Colonic mucosa (tissue), 4 donors: ENCODE measurements at regions not wholly inside any gene's neighbourhood (a gene's known extent, or its start where the extent isn't known, plus 50 kb on each side); places are given as distances from the start of the nearest gene placed in this dataset.

ENCODE experiments used
- DNase-seq: peaks from one replicate; pipeline ENCODE4 v3.0.0-alpha.2; 2020
- H3K27ac ChIP-seq: fragments of 200-600 bp; one replicate; pipeline ENCODE4 v1.8.0; 2021
- H3K27me3 ChIP-seq: fragments of 200-600 bp; one replicate; pipeline ENCODE4 v1.8.0; 2021
- H3K36me3 ChIP-seq: fragments of 200-600 bp; one replicate; pipeline ENCODE4 v1.8.0; 2021
- H3K4me1 ChIP-seq: fragments of 200-600 bp; one replicate; pipeline ENCODE4 v1.8.0; 2021; ENCODE audit warnings: mild to moderate bottlenecking
- H3K4me3 ChIP-seq: fragments of 200-600 bp; one replicate; pipeline ENCODE4 v1.8.0; 2021
- H3K9ac ChIP-seq, 2 donors: one replicate each; pipeline ENCODE4 v1.7.0; 2013; ENCODE audit warnings: control low read depth in 2 of 2, low read depth in 2 of 2, low read length in 2 of 2
- H3K9me3 ChIP-seq: fragments of 200-600 bp; one replicate; pipeline ENCODE4 v1.8.0; 2021
- intact Hi-C: fragments of 100-400 bp; cut with DNase I; formaldehyde crosslinking; loops from one replicate; pipeline ENCODE4 v1.14.1; 2022
- TF ChIP-seq, protein P1 (sequence below): fragments of 200-600 bp; IDR thresholded peaks from one replicate; pipeline ENCODE4 v1.8.0; 2022; ENCODE audit warnings: antibody characterized with exemption, mild to moderate bottlenecking
- donor health status: healthy.
- donor health status: DM: no; HTN: no; CAD: no.
- donor health status: DM: no; HTN: no; CAD: no.

- H3K27ac ChIP-seq, result no peak overlapping the region
- TF ChIP-seq, protein P1, sequence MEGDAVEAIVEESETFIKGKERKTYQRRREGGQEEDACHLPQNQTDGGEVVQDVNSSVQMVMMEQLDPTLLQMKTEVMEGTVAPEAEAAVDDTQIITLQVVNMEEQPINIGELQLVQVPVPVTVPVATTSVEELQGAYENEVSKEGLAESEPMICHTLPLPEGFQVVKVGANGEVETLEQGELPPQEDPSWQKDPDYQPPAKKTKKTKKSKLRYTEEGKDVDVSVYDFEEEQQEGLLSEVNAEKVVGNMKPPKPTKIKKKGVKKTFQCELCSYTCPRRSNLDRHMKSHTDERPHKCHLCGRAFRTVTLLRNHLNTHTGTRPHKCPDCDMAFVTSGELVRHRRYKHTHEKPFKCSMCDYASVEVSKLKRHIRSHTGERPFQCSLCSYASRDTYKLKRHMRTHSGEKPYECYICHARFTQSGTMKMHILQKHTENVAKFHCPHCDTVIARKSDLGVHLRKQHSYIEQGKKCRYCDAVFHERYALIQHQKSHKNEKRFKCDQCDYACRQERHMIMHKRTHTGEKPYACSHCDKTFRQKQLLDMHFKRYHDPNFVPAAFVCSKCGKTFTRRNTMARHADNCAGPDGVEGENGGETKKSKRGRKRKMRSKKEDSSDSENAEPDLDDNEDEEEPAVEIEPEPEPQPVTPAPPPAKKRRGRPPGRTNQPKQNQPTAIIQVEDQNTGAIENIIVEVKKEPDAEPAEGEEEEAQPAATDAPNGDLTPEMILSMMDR, result no peak
- intact Hi-C loops, result no loop called here
- no peak overlapping the region for H3K4me3 ChIP-seq
- H3K36me3 ChIP-seq, result no peaks in the 10 kb centered on the region
- no peaks in the 10 kb centered on the region for H3K9me3 ChIP-seq
- no peaks in the 10 kb centered on the region for H3K4me1 ChIP-seq
- no peak for DNase-seq
- no peak overlapping the region for H3K9ac ChIP-seq
- H3K27me3 ChIP-seq, result no peaks in the 10 kb centered on the region
Measured at GRCh38 chr4:189237340-189237739, 703.3 kb upstream of the FRG1 start.

DNA sequence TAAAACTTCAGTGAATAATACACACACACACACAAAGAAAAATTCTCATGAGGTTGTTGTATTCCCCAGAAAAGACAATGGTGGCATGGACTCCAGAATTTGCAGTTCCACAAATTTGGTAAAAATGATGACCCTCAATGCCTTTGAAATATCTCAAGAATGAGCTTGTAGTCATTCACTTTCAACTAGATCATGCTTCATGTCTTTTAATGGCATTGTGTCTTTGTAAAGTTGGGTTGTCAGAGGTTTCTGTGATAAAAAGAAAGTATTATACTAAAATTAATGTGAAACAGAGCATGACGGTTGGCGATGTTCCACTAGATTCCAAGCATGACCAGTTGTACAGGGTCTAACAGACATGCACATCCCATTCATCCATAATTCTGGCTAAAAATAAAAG, 685.0 kb upstream of the FRG1 start:
- DNase-seq, result no peak
- TF ChIP-seq, protein P1, result no peak
- no peak overlapping the region for H3K4me3 ChIP-seq

GRCh38 chr4:189261475-189261874, 679.2 kb upstream of the FRG1 start:
- H3K27me3 ChIP-seq, result no peaks in the 10 kb centered on the region
- TF ChIP-seq, protein P1, result no peak

More for the DNA sequence above, 685.0 kb upstream of the FRG1 start:
- Histone ChIP-seq H3K4me1 (no peaks in the 10 kb centered on the region), H3K27me3 (no peaks in the 10 kb centered on the region), H3K36me3 (no peaks in the 10 kb centered on the region), H3K27ac (no peak overlapping the region), H3K9me3 (no peaks in the 10 kb centered on the region), H3K9ac (no peak overlapping the region)
- intact Hi-C loops, result no loop called here

DNA sequence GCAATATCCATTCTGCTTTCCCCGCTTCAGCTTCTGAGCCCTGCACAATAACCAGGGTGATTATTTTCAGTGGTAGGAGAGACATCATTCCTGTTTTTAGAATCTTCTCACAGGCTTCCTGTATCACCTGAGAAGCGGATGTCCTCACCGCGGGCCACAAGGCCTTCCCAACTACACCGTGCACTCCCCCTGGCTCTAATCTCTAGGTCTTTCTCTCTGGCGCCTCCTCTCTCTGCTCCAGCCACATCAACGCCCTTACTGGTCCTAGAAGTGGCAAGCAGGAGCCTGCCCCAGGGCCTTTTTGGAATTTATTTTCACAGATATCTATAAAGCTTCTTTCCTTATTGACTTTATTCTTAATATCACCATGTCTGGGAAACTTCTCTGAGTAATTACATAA, 675.2 kb upstream of the FRG1 start:
- Histone ChIP-seq H3K27me3 (no peaks in the 10 kb centered on the region), H3K36me3 (no peaks in the 10 kb centered on the region), H3K9ac (no peak overlapping the region), H3K4me1 (no peaks in the 10 kb centered on the region), H3K9me3 (no peaks in the 10 kb centered on the region), H3K4me3 (no peak overlapping the region), H3K27ac (no peak overlapping the region)
- TF ChIP-seq, protein P1, result no peak
- intact Hi-C loops, result no loop called here
- no peak for DNase-seq

More at GRCh38 chr4:189261475-189261874, 679.2 kb upstream of the FRG1 start:
- Histone ChIP-seq H3K9me3 (no peaks in the 10 kb centered on the region), H3K4me3 (no peak overlapping the region), H3K36me3 (no peaks in the 10 kb centered on the region), H3K4me1 (no peaks in the 10 kb centered on the region), H3K9ac (no peak overlapping the region), H3K27ac (no peak overlapping the region)
- DNase-seq, result no peak
- intact Hi-C loops, result no loop called here

DNA sequence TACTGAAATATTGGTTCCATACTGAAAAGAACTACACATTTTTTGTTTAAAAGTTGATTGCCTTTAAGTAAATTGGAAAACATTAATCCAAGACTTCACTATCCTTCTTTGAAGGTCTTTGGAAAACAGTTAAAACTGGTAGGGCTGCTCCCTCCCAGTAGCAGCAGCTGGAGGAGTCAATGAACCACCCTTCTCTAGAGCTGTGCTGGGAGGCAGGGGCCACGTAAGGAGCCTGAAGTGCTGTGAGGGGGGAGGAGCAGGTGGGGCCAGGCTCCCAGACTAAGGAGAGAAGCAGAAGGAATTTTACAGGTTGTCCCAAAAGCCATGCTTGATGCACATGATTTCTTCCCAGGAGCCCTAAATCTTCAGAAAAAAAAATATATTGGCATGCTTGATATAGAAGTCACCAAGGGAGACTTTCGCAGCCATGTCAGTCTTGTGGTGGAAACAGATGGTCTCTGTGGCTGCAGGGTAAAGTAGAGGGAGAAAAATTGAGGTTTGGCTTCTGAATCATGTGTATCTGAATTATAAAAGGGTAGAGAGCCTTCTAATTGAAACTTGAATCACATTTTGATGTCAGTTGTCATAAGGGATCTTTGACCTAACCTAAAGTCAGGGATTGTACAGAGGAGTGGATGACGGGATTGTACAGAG, 673.2 kb upstream of the FRG1 start:
- TF ChIP-seq, protein P1, result no peak
- Histone ChIP-seq H3K9ac (no peak overlapping the region), H3K4me3 (no peak overlapping the region), H3K27ac (no peak overlapping the region), H3K27me3 (no peaks in the 10 kb centered on the region), H3K36me3 (no peaks in the 10 kb centered on the region), H3K4me1 (no peaks in the 10 kb centered on the region), H3K9me3 (no peaks in the 10 kb centered on the region)
- intact Hi-C loops, result no loop called here
- DNase-seq, result no peak
